ENCODE measurements at regions not wholly inside any gene's neighbourhood (a gene's known extent, or its start where the extent isn't known, plus 50 kb on each side); places are given as distances from the start of the nearest gene placed in this dataset.

GRCh38 chr4:180449395-180449956, 1793.7 kb upstream of the TENM3 start:
- intact Hi-C loops (cut with DNase I): no loop called here
- TF ChIP-seq, protein P1, sequence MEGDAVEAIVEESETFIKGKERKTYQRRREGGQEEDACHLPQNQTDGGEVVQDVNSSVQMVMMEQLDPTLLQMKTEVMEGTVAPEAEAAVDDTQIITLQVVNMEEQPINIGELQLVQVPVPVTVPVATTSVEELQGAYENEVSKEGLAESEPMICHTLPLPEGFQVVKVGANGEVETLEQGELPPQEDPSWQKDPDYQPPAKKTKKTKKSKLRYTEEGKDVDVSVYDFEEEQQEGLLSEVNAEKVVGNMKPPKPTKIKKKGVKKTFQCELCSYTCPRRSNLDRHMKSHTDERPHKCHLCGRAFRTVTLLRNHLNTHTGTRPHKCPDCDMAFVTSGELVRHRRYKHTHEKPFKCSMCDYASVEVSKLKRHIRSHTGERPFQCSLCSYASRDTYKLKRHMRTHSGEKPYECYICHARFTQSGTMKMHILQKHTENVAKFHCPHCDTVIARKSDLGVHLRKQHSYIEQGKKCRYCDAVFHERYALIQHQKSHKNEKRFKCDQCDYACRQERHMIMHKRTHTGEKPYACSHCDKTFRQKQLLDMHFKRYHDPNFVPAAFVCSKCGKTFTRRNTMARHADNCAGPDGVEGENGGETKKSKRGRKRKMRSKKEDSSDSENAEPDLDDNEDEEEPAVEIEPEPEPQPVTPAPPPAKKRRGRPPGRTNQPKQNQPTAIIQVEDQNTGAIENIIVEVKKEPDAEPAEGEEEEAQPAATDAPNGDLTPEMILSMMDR (IDR thresholded peaks at IDR 0.05): no peak
- Histone ChIP-seq H3K9me3 (no peaks in the 10 kb centered on the region), H3K4me3 (no peak overlapping the region), H3K27me3 (no peaks in the 10 kb centered on the region), H3K36me3 (no peaks in the 10 kb centered on the region), H3K27ac (no peak overlapping the region), H3K4me1 (no peaks in the 10 kb centered on the region)
- ATAC-seq (no peak), DNase-seq (no peak)

GRCh38 chr4:180455226-180455625, 1788.0 kb upstream of the TENM3 start:
- no peaks in the 10 kb centered on the region for H3K36me3 ChIP-seq
- no peaks in the 10 kb centered on the region for H3K4me1 ChIP-seq
- H3K27me3 ChIP-seq: no peaks in the 10 kb centered on the region
- ATAC-seq (no peak), DNase-seq (peak in 1 of 4 donors; percentile 3)
- H3K9me3 ChIP-seq: no peaks in the 10 kb centered on the region
- TF ChIP-seq, protein P1 (IDR thresholded peaks at IDR 0.05): no peak
- no peak overlapping the region for H3K27ac ChIP-seq
- intact Hi-C loops (cut with DNase I): no loop called here
- no peak overlapping the region for H3K4me3 ChIP-seq

DNA sequence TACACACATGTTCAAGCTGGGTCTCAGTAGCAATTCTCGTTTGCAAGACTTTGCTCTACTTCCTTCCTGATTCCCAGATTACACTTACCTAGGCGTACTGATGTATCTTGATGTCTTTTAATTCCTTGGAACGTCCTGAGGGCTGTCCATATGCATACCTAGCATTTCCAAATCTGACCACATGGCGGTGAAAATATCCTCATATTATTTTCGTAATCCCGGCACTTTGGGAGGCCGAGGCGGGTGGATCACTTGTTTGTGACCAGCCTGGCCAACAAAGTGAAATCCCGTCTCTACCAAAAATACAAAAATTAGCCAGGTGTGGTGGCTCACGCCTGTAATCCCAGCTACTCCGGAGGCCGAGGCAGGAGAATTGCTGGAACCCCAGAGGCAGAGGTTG, 1786.3 kb upstream of the TENM3 start:
- ATAC-seq (no peak), DNase-seq (no peak)
- no peaks in the 10 kb centered on the region for H3K9me3 ChIP-seq
- no peaks in the 10 kb centered on the region for H3K36me3 ChIP-seq
- H3K27me3 ChIP-seq: no peaks in the 10 kb centered on the region
- TF ChIP-seq, protein P1 (IDR thresholded peaks at IDR 0.05): no peak
- H3K4me3 ChIP-seq: no peak overlapping the region
- H3K4me1 ChIP-seq: no peaks in the 10 kb centered on the region
- no peak overlapping the region for H3K27ac ChIP-seq
- intact Hi-C loops (cut with DNase I): no loop called here

DNA sequence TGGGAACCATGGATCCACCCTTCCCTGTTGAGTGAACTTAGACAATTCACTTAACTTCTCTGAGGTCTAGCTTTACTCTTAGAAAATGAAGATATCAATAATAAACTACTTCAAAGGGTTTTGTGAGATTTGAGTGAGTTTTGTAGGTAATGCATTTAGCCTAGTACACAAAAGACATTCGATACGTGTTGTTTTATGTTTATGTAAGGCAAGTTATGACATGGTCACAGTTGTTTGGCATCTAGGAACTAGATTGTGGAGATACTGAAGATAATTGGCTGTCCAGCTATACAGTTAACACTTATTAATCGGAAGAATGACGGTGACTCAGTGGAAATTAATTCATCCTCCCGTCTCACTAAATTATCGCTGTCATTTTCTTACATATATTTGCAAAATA, 1781.1 kb upstream of the TENM3 start:
- intact Hi-C loops (cut with DNase I): no loop called here
- Histone ChIP-seq H3K27me3 (no peaks in the 10 kb centered on the region), H3K4me3 (no peak overlapping the region), H3K9me3 (no peaks in the 10 kb centered on the region), H3K36me3 (no peaks in the 10 kb centered on the region), H3K4me1 (no peaks in the 10 kb centered on the region), H3K27ac (no peak overlapping the region)
- ATAC-seq: no peak
- DNase-seq: no peak
- TF ChIP-seq, protein P1 (IDR thresholded peaks at IDR 0.05): no peak

- Histone ChIP-seq H3K4me1 (no peaks in the 10 kb centered on the region), H3K4me3 (no peak overlapping the region), H3K36me3 (no peaks in the 10 kb centered on the region), H3K27me3 (no peaks in the 10 kb centered on the region), H3K9me3 (peaks cover 0 to 3% of the 10 kb centered on the region in 2 donors), H3K27ac (no peak overlapping the region)
- TF ChIP-seq, protein P1 (IDR thresholded peaks at IDR 0.05): no peak
- DNase-seq (no peak), ATAC-seq (no peak)
- intact Hi-C loops (cut with DNase I): no loop called here
These were observed 1777.8 kb upstream of the TENM3 start for GRCh38 chr4:180465364-180465763.
